ENCODE measurements at regions not wholly inside any gene's neighbourhood (a gene's known extent, or its start where the extent isn't known, plus 50 kb on each side); places are given as distances from the start of the nearest gene placed in this dataset.

DNA sequence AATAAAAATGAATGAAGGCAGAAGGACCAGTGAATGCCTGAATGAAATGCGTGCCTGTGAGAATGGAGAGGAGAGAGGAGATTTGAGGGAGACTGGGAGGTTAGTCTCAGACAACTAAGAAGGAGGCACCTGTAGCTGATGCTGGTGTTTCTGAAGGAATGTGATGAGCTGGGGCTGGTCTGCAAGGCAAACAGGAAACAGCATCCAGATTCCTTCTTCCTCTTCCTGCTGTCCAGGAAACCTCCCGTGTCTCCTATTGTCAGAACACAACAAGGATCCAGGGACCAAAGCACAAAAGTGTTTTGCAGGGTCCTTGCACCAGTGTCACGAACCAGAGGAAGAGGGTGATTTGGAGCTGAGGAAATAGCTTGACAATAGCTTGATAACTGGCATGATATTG, 50.4 kb upstream of the TAB2 start:
- FAIRE-seq (no peak), DNase-seq (ENCODE audit: low read depth in 1 of 2, low spot score in 2 of 2) (no peak)
- no peak overlapping the region for H3K56ac ChIP-seq (replicated peaks; ENCODE audit: insufficient read length, low read depth, low read length)
- no peak overlapping the region for H2BK15ac ChIP-seq (ENCODE audit: low read length)
- no peaks in the 10 kb centered on the region; the same call in 1 of the 2 replicates for H3K23me2 ChIP-seq (ENCODE audit: low read depth, low read length)
- no peak overlapping the region for H3K14ac ChIP-seq (ENCODE audit: insufficient read length)
- H3K36me3 ChIP-seq (ENCODE audit: control insufficient read depth in 2 of 4, insufficient read depth in 4 of 4, low read length in 3 of 4): no peaks in the 10 kb centered on the region
- H3K18ac ChIP-seq (ENCODE audit: extremely low read depth, low read length): no peak overlapping the region
- H3K9me3 ChIP-seq (ENCODE audit: insufficient read depth in 2 of 2, low read depth in 1 of 2, low read length in 1 of 2): no peaks in the 10 kb centered on the region
- H2AK5ac ChIP-seq (ENCODE audit: low read depth, low read length): no peak overlapping the region
- CTCF ChIA-PET (ENCODE audit: partially characterized antibody): interaction anchor here (0.8 to 1.2 kb wide), 4 partner anchors 8 to 165 kb away, joined by 3 read pairs; no protein-coding TSS in a partner anchor
- no peak overlapping the region for H2BK5ac ChIP-seq (ENCODE audit: low read depth, low read length)
- H2BK20ac ChIP-seq (ENCODE audit: low read length): no peak overlapping the region
- H3K4me1 ChIP-seq (replicated peaks in 1 of 4; ENCODE audit: control insufficient read depth in 3 of 4, insufficient read depth in 4 of 4, low read length in 3 of 4): no peaks in the 10 kb centered on the region
- 88% methylated on average over 3 of the region's 3 CpGs; no CpG with 5 or more reads in 1 of the 2 experiments for WGBS, 2 experiments (ENCODE audit: extremely low coverage in 1 of 2, insufficient coverage in 1 of 2, insufficient read length in 1 of 2, insufficient replicate concordance in 2 of 2, low coverage in 1 of 2, low lambda C conversion rate in 2 of 2, missing lambda C conversion rate in 1 of 2)
- H2AFZ ChIP-seq (ENCODE audit: low read length): no peak overlapping the region
- no peak overlapping the region for H4K8ac ChIP-seq (ENCODE audit: extremely low read depth, insufficient read depth, low read length)
- no peak overlapping the region for H2BK12ac ChIP-seq (ENCODE audit: low read depth, low read length)
- H4K91ac ChIP-seq (replicated peaks; ENCODE audit: insufficient read length, low read length): no peak overlapping the region
- H3K27me3 ChIP-seq (replicated peaks in 1 of 4; ENCODE audit: control insufficient read depth in 3 of 4, extremely low read depth in 1 of 4, insufficient read depth in 3 of 4, low read length in 3 of 4): no peaks in the 10 kb centered on the region
- no peaks in the 10 kb centered on the region for H4K20me1 ChIP-seq (replicated peaks in 1 of 2; ENCODE audit: control insufficient read depth in 1 of 2, insufficient read depth in 2 of 2, low read length in 2 of 2)
- no peak overlapping the region for H3K23ac ChIP-seq (ENCODE audit: insufficient read length)
- no peaks in the 10 kb centered on the region for H3K79me1 ChIP-seq (ENCODE audit: low read depth, low read length)
- H3K4me3 ChIP-seq (ENCODE audit: extremely low read depth in 1 of 4, insufficient read depth in 2 of 4, low read depth in 3 of 4, low read length in 4 of 4): no peak overlapping the region
- H2BK120ac ChIP-seq (replicated peaks; ENCODE audit: low read depth, low read length): no peak overlapping the region
- no peak for TF ChIP-seq TAF7 (optimal IDR thresholded peaks at IDR 0.05; ENCODE audit: borderline replicate concordance, low read depth, low read length)
- no peak for TF ChIP-seq RNF2 (IDR thresholded peaks at IDR 0.05; ENCODE audit: borderline replicate concordance, low read depth, low read length, missing control alignments, poor library complexity, severe bottlenecking)
- TF ChIP-seq NRF1 (IDR thresholded peaks at IDR 0.05; ENCODE audit: low read depth, low read length): no peak
- no peak for TF ChIP-seq RBBP5 (IDR thresholded peaks at IDR 0.05; ENCODE audit: borderline replicate concordance, low read depth, low read length)
- H4K5ac ChIP-seq (ENCODE audit: insufficient read length, low read depth, low read length): no peak overlapping the region
- no peak overlapping the region for H3K4me2 ChIP-seq (ENCODE audit: insufficient read depth in 1 of 2, low read depth in 2 of 2, low read length in 2 of 2)
- no peak overlapping the region for H3K27ac ChIP-seq (ENCODE audit: low read depth, low read length)
- H3K4ac ChIP-seq (replicated peaks; ENCODE audit: insufficient read length, low read depth, low read length): no peak overlapping the region
- H3K9ac ChIP-seq (replicated peaks in 1 of 4; ENCODE audit: extremely low read depth in 1 of 4, low read depth in 3 of 4, low read length in 3 of 4): no peak overlapping the region
- POLR2A ChIA-PET (ENCODE audit: partially characterized antibody): no interaction called here
- H3K79me2 ChIP-seq (ENCODE audit: control insufficient read depth in 1 of 2, insufficient read depth in 2 of 2, low read length in 2 of 2): no peaks in the 10 kb centered on the region

All from H1 (cell line).